Activated CD4-positive, alpha-beta T cell treated with anti-CD3 and anti-CD28 coated beads for 36 hours (primary cell): ENCODE measurements at regions not wholly inside any gene's neighbourhood (a gene's known extent, or its start where the extent isn't known, plus 50 kb on each side); places are given as distances from the start of the nearest gene placed in this dataset.

Experiments
- ATAC-seq: fragments of 200-7000 bp; cut with Tn5 transposase; one replicate; pipeline ENCODE4 v1.10.0; 2021; ENCODE audit warnings: mild to moderate bottlenecking, moderate library complexity
- CTCF ChIA-PET: fragments of 350-600 bp; sonication (Branson Sonifier 250); formaldehyde crosslinking; loops from one replicate; lab custom pipeline; 2021; ENCODE audit warnings: antibody characterized with exemption; lab: Charles Lee
- POLR2A ChIA-PET: fragments of 350-600 bp; sonication (Branson Sonifier 250); formaldehyde crosslinking; loops from one replicate; lab custom pipeline; 2021; ENCODE audit warnings: antibody characterized with exemption, inconsistent platforms; lab: Charles Lee
- DNase-seq: peaks from one replicate; pipeline ENCODE4 v3.0.0-alpha.2; 2020
- H3K27ac Mint-ChIP-seq: one replicate; pipeline ENCODE4 v1.8.0; 2021; ENCODE audit warnings: mixed read lengths
- H3K27me3 Mint-ChIP-seq: one replicate; pipeline ENCODE4 v1.8.0; 2021; ENCODE audit warnings: mixed read lengths
- H3K36me3 Mint-ChIP-seq: one replicate; pipeline ENCODE4 v1.8.0; 2021; ENCODE audit warnings: low read depth, mixed read lengths
- H3K4me1 Mint-ChIP-seq: one replicate; pipeline ENCODE4 v1.8.0; 2021; ENCODE audit warnings: mixed read lengths
- H3K4me3 Mint-ChIP-seq: one replicate; pipeline ENCODE4 v1.8.0; 2021; ENCODE audit warnings: mild to moderate bottlenecking, moderate library complexity, mixed read lengths
- H3K9me3 Mint-ChIP-seq: one replicate; pipeline ENCODE4 v1.8.0; 2021; ENCODE audit warnings: low read depth, mixed read lengths
- intact Hi-C, 2 experiments: fragments of 100-400 bp; cut with DNase I in 1 of 2; cut with micrococcal nuclease in 1 of 2; formaldehyde crosslinking; loops; one replicate each; pipeline versions ENCODE4 v1.14.2 to v1.15.1; 2022 to 2024; cut with DNase I, micrococcal nuclease

DNA sequence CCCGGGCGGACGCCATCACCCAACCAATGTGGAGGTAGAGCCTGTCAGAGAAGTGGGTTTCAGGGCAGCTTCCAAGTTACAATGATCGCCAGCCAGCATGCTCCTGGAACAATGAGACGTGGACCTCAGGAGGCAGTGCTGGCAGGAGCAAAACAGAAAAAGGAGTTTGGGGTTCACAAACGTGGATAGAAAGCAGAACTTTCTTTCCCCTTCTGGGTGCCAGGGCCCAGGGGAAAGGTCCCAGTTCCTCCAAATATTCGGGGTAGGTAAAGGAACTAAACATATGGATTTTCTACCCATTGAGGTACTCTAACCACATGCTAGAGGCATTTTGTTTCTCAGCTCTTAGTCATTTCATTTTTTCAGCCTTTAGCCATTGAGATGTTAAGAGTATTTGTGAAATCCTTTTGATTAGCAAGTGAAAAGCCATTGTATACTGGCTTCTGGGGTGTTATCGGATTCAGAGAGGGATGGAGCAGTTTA is 488.4 kb upstream of the ADGRL2 start:
- no peak overlapping the region for H3K4me3 Mint-ChIP-seq
- H3K27me3 Mint-ChIP-seq: no peaks in the 10 kb centered on the region
- H3K36me3 Mint-ChIP-seq: no peaks in the 10 kb centered on the region
- no peak for ATAC-seq
- intact Hi-C loops: no loop called here
- DNase-seq: no peak
- no peaks in the 10 kb centered on the region for H3K9me3 Mint-ChIP-seq
- no peaks in the 10 kb centered on the region for H3K4me1 Mint-ChIP-seq
- no peak overlapping the region for H3K27ac Mint-ChIP-seq
- ChIA-PET POLR2A (no interaction called here), CTCF (interaction anchor here (0.6 kb wide), 1 partner anchor 637 kb away, joined by 3 read pairs; no protein-coding TSS in a partner anchor)

DNA sequence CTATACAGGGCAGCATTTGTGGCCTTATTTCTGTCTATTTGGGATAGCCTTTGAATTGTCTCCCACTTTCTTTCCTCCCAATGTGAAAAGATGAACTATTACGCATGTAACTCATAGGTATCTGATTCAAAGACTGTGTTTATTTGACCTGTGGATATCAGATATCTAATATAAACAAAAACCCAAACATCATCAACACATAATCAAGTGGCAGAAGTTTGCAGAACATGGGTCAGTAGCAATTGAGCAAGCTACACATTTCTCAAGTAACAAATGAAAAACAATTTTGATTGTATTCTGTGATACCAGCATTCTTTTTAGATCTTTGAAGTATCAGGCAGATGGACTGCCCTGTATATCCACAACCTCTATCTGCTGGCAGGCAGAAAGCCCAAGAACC is 490.5 kb upstream of the ADGRL2 start:
- ChIA-PET CTCF (no interaction called here), POLR2A (no interaction called here)
- H3K9me3 Mint-ChIP-seq: no peaks in the 10 kb centered on the region
- intact Hi-C loops: no loop called here
- H3K27ac Mint-ChIP-seq: no peak overlapping the region
- no peak for DNase-seq
- no peaks in the 10 kb centered on the region for H3K27me3 Mint-ChIP-seq
- ATAC-seq: no peak
- H3K36me3 Mint-ChIP-seq: no peaks in the 10 kb centered on the region
- no peaks in the 10 kb centered on the region for H3K4me1 Mint-ChIP-seq
- H3K4me3 Mint-ChIP-seq: no peak overlapping the region

DNA sequence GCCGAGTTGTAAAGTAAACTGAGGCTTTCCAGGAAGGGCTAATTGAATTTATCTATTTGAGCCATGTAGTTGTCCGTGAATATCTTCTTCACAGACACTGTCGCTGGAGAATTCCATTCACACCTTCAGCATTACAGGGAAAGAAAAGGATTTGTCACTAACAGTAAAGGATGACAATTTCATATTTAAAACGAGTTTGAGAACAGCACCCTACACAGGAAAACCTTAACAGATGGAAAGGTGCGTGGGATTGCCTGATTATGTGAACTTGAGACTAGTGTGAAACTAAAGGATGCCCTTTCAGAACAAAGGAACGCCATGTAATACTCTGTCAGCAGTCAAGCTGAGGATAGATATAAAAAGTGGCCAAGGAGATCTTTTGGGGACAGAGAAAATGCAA is 492.5 kb upstream of the ADGRL2 start:
- Mint-ChIP-seq H3K27me3 (peaks cover under 1% of the 10 kb centered on the region), H3K4me3 (no peak overlapping the region), H3K9me3 (no peaks in the 10 kb centered on the region), H3K27ac (no peak overlapping the region), H3K4me1 (no peaks in the 10 kb centered on the region), H3K36me3 (no peaks in the 10 kb centered on the region)
- no peak for ATAC-seq
- ChIA-PET CTCF (no interaction called here), POLR2A (no interaction called here)
- intact Hi-C loops: no loop called here
- no peak for DNase-seq

DNA sequence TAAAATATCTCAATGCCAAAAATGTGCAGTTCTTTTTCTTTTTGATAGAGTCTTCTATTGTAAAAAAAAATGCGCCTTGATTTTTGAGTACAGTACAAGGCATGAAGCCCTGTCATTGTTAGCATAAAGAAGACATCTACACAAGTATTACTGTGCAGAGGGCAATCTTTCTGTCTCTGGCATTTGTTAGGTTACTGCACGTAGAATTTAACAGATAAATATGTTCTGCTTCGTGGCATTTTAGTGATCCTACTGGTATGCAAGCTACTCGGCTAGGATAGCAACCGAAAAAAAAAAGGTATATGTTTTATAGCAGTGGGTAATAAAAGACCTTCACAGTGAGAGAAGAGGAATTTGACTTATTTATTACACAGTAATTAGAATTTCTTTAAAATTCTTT is 492.9 kb upstream of the ADGRL2 start:
- ChIA-PET CTCF (no interaction called here), POLR2A (no interaction called here)
- H3K27ac Mint-ChIP-seq: no peak overlapping the region
- DNase-seq: no peak
- peaks cover 4% of the 10 kb centered on the region for H3K27me3 Mint-ChIP-seq
- intact Hi-C loops: no loop called here
- ATAC-seq: no peak
- H3K4me1 Mint-ChIP-seq: no peaks in the 10 kb centered on the region
- H3K9me3 Mint-ChIP-seq: no peaks in the 10 kb centered on the region
- H3K36me3 Mint-ChIP-seq: no peaks in the 10 kb centered on the region
- H3K4me3 Mint-ChIP-seq: no peak overlapping the region

DNA sequence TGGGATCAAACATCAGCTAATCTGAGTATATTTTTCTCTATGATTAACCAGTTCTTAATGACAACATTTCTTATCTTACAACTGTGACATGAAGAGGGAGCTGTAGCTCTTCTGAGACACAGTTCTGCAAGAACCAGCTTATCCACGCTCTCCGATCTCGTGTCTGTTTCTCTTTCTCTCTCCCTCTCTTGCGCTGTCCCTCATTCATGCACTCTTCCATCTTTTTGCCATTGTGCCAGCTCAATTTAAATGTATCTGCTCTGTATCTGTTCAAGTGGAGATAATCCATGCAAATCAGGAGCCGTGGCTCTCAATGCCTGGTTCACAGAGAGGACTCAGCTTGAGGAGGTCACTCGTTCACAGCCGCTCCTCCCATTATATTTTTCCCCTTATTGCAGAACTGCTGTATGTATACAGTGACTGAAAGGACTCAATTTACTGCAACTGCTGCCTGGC is 494.7 kb upstream of the ADGRL2 start:
- H3K36me3 Mint-ChIP-seq: no peaks in the 10 kb centered on the region
- no peak for DNase-seq
- no peak overlapping the region for H3K27ac Mint-ChIP-seq
- H3K27me3 Mint-ChIP-seq: peaks cover 4% of the 10 kb centered on the region
- no peaks in the 10 kb centered on the region for H3K9me3 Mint-ChIP-seq
- H3K4me3 Mint-ChIP-seq: no peak overlapping the region
- ChIA-PET POLR2A (no interaction called here), CTCF (no interaction called here)
- no peak for ATAC-seq
- intact Hi-C loops: no loop called here
- no peaks in the 10 kb centered on the region for H3K4me1 Mint-ChIP-seq

DNA sequence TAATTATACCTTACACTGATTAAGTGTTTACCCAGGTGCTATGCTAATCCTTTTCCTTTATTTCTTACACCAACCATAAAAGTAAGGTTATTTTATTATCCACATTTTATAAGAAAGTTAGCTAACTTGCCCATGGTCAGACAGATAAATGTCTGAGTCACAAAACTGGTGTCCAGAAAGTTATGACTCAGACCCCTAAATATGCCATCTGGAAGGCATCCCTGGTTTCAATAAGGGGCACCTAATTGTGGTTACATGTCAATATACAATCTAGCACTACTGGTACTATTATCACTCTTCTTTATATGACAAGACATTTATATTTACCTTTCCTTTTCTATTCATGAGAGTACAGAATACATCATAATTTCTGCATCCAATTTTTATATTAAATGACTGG is 496.5 kb upstream of the ADGRL2 start:
- Mint-ChIP-seq H3K27ac (no peak overlapping the region), H3K4me3 (no peak overlapping the region), H3K27me3 (peaks cover 4% of the 10 kb centered on the region), H3K4me1 (no peaks in the 10 kb centered on the region), H3K9me3 (no peaks in the 10 kb centered on the region), H3K36me3 (no peaks in the 10 kb centered on the region)
- intact Hi-C loops: no loop called here
- ChIA-PET CTCF (no interaction called here), POLR2A (no interaction called here)
- ATAC-seq: no peak
- no peak for DNase-seq

DNA sequence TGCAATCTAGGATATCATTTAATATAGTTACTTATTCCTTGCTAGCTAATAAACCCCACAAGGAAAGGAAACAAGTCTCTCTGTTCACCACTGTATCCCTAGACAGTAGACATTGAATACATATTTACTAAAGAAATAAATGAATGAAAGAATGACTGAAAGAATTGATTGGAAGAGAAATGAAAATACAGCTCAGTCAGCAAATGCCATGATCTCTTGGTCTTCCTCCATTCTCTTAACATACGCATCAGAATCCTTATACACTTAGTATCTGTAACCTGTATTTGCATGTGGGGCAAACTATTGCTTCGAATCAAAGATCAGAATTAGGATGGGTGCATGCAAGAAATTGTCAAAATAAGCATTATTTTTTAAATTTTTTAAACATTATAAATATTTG is 500.8 kb upstream of the ADGRL2 start:
- intact Hi-C loops: no loop called here
- no peak overlapping the region for H3K27ac Mint-ChIP-seq
- H3K4me1 Mint-ChIP-seq: no peaks in the 10 kb centered on the region
- H3K4me3 Mint-ChIP-seq: no peak overlapping the region
- no peak for ATAC-seq
- ChIA-PET POLR2A (no interaction called here), CTCF (no interaction called here)
- H3K9me3 Mint-ChIP-seq: no peaks in the 10 kb centered on the region
- H3K36me3 Mint-ChIP-seq: no peaks in the 10 kb centered on the region
- H3K27me3 Mint-ChIP-seq: peaks cover 4% of the 10 kb centered on the region
- DNase-seq: no peak

DNA sequence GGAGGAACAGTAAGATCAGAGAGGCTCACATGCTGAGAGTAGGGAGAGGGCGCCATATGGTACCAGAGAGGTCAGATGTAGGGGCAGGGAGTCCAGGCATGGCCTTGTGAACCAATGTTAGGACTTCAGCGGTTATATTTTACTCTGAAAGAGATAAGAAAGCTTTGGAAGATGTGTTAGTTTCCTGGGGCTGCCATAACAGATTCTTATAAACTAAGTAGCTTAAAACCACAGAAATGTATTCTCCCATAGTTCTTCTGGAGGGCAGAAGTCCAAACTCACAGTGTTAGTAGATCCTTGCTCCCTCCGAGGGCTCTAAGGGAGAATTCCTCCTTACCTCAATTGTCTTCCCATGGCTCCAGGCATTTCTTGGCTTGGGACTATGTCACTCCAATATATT is 502.5 kb upstream of the ADGRL2 start:
- H3K4me3 Mint-ChIP-seq: no peak overlapping the region
- ChIA-PET CTCF (no interaction called here), POLR2A (no interaction called here)
- no peaks in the 10 kb centered on the region for H3K4me1 Mint-ChIP-seq
- H3K27me3 Mint-ChIP-seq: peaks cover 4% of the 10 kb centered on the region
- intact Hi-C loops: no loop called here
- DNase-seq (no peak), ATAC-seq (no peak)
- H3K27ac Mint-ChIP-seq: no peak overlapping the region
- no peaks in the 10 kb centered on the region for H3K36me3 Mint-ChIP-seq
- H3K9me3 Mint-ChIP-seq: no peaks in the 10 kb centered on the region

DNA sequence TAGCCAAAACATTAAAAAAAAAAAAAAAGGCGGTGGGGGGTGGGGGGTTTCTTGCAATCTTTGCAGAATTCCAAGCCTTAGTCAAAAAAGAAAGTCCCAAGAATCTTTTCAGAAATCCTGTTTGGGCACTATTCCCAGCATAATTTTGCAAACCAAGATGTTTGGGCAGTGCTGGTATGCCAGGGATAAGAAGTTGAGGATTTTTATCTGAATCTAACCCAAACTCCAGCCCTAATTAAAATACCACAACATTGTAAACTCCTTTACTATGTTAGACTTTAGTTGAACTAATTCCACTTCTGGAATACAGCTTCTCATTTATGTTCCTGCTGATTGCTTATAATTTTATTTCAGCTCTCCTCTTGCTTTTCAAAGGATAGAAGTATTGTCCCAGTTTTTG is 504.1 kb upstream of the ADGRL2 start:
- no peak overlapping the region for H3K4me3 Mint-ChIP-seq
- H3K27ac Mint-ChIP-seq: no peak overlapping the region
- ATAC-seq: no peak
- no peaks in the 10 kb centered on the region for H3K27me3 Mint-ChIP-seq
- H3K4me1 Mint-ChIP-seq: no peaks in the 10 kb centered on the region
- DNase-seq: no peak
- intact Hi-C loops: no loop called here
- H3K36me3 Mint-ChIP-seq: no peaks in the 10 kb centered on the region
- H3K9me3 Mint-ChIP-seq: no peaks in the 10 kb centered on the region
- ChIA-PET POLR2A (no interaction called here), CTCF (interaction anchor here (0.6 kb wide), 1 partner anchor 116 kb away, joined by 3 read pairs; no protein-coding TSS in a partner anchor)

DNA sequence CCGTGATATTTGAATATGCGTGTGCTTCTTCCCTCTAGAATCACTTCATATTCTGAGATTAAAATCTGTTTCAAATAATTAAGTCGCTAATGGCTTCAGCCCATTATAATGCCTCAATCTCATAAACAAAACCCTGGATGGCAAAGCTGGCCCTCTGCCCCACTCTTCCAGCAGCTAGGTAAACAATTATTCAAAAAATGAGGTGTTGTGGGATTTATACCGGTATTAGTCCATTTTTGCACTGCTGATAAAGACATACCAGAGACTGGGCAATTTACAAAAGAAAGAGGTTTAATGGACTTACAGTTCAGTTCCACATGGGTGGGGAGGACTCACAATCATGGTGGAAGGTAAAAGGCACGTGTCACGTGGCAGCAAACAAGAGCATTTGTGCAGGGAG is 510.4 kb upstream of the ADGRL2 start:
- ChIA-PET CTCF (no interaction called here), POLR2A (no interaction called here)
- H3K27ac Mint-ChIP-seq: no peak overlapping the region
- H3K36me3 Mint-ChIP-seq: no peaks in the 10 kb centered on the region
- no peaks in the 10 kb centered on the region for H3K4me1 Mint-ChIP-seq
- H3K9me3 Mint-ChIP-seq: no peaks in the 10 kb centered on the region
- no peak overlapping the region for H3K4me3 Mint-ChIP-seq
- ATAC-seq (no peak), DNase-seq (no peak)
- intact Hi-C loops: no loop called here
- H3K27me3 Mint-ChIP-seq: no peaks in the 10 kb centered on the region

DNA sequence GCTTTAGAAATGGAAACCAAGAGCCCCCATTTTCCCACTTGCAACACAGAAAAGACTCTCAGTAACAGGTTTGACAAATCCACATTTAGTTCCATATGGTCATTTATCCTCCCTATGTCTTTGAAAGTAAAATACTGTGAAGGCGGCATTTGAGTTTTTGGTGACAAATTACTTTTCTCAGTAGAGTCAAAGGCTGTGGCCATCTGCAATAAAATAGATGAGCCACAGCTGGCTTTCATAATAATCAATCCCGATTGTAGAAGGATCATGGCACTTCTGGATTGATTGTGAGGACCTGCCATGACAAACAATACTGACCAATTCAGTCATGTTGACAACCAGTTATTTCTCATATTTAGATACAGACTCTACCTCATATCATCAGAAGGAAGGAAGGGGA is 512.0 kb upstream of the ADGRL2 start:
- DNase-seq: no peak
- Mint-ChIP-seq H3K27ac (no peak overlapping the region), H3K9me3 (no peaks in the 10 kb centered on the region), H3K4me1 (no peaks in the 10 kb centered on the region), H3K4me3 (no peak overlapping the region), H3K36me3 (no peaks in the 10 kb centered on the region), H3K27me3 (no peaks in the 10 kb centered on the region)
- ChIA-PET CTCF (no interaction called here), POLR2A (no interaction called here)
- no peak for ATAC-seq
- intact Hi-C loops: no loop called here

DNA sequence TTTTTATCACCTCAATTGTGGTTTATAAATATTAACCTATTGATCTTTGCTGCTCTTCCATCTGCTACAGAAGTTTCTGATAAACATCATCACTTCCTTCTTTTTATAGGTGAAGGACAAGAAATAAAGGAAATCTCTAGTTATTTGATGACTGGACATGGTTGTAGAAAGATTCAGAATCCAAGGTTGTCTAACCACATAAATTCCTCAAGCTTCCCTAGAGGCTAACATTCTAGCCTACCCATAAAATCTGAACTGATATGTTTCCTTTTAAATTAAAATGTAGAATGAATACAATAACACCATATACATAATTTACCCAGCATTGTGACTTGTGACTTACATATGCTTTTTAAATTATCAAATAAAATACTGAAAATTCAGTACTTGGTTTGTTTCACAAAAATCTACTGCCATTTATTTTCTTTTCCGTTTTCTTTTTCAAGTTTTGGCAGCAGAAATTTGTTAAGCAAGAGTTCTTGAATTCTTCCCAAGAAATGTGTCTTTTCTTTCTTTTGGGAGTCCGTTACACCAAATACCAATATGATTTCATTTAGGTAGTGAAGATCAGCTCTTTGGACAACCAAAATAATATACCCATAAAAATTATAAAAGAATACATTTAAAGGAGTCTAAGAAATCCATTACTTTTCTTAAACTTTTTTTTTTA is 513.2 kb upstream of the ADGRL2 start:
- H3K4me1 Mint-ChIP-seq: no peaks in the 10 kb centered on the region
- no peak for DNase-seq
- no peaks in the 10 kb centered on the region for H3K27me3 Mint-ChIP-seq
- H3K9me3 Mint-ChIP-seq: no peaks in the 10 kb centered on the region
- H3K36me3 Mint-ChIP-seq: no peaks in the 10 kb centered on the region
- no peak overlapping the region for H3K4me3 Mint-ChIP-seq
- POLR2A ChIA-PET: no interaction called here
- intact Hi-C loops: no loop called here
- no peak overlapping the region for H3K27ac Mint-ChIP-seq
- ATAC-seq: no peak
- CTCF ChIA-PET: no interaction called here
